ENCODE measurements at regions not wholly inside any gene's neighbourhood (a gene's known extent, or its start where the extent isn't known, plus 50 kb on each side); places are given as distances from the start of the nearest gene placed in this dataset.

DNA sequence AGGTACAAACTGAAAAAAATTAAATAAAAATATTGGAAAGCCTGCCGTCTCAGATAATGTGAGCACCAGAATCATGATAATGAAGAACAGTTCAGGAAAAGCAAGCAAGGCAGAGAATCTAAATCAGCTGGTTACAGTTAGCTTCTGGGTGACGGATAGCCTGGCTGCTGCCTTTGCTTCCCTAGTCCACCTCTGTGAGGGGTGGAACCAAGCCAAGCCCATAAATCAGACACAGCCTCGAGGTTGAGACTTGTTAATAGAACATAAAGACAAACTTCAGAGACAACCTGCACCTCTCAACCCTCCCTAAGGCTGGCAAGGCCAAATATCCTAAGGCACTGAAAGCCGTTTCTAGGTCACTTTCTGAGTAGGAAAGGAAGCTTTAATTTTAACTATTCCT is 334.7 kb upstream of the SLC39A10 start:
- Histone ChIP-seq H3K9me3 (ENCODE audit: low read length) (no peaks in the 10 kb centered on the region), H3K27ac (ENCODE audit: extremely low read length, insufficient read depth, low read length) (no peak overlapping the region), H3K4me2 (ENCODE audit: low read depth, low read length) (no peak overlapping the region), H3K9ac (ENCODE audit: insufficient read depth, low read depth, low read length) (no peak overlapping the region), H2AFZ (ENCODE audit: low read length) (no peak overlapping the region), H4K20me1 (ENCODE audit: insufficient read depth, low read length) (no peaks in the 10 kb centered on the region), H3K36me3 (replicated peaks in 1 of 2; ENCODE audit: control insufficient read depth in 1 of 2, insufficient read depth in 2 of 2, low read length in 2 of 2) (no peaks in the 10 kb centered on the region), H3K27me3 (ENCODE audit: control insufficient read depth in 1 of 2, insufficient read depth in 2 of 2, low read length in 2 of 2) (no peaks in the 10 kb centered on the region; a peak in 1 of 5 replicates), H3K4me1 (ENCODE audit: insufficient read depth, low read length) (no peaks in the 10 kb centered on the region), H3K4me3 (replicated peaks in 1 of 3; ENCODE audit: insufficient read depth in 1 of 3, low read depth in 2 of 3, low read length in 3 of 3) (no peak overlapping the region), H3K79me2 (ENCODE audit: insufficient read depth, low read length) (no peaks in the 10 kb centered on the region)
- in situ Hi-C loops (cut with HindIII; ENCODE audit: extremely low pct_ligation_motif_present, low pct_unique_long_range_greater_than_20kb) (no loop called here), intact Hi-C loops (cut with micrococcal nuclease; ENCODE audit: unreplicated experiment) (no loop called here)
- WGBS (ENCODE audit: low lambda C conversion rate): 4% methylated on average over 4 of the region's 4 CpGs
- FAIRE-seq: no peak
- POLR2A ChIA-PET: no interaction called here
- no peak for ATAC-seq
- DNase-seq (ENCODE audit: low spot score): no peak
- no TSS peak for BruUV-seq (replicated peaks)
- no peak for TF ChIP-seq NR2F6 (IDR thresholded peaks at IDR 0.05)
- no peak for TF ChIP-seq NR2F6 (CRISPR knock-in tag; IDR thresholded peaks at IDR 0.05)
- no peak for TF ChIP-seq ZNF749 (CRISPR knock-in tag; IDR thresholded peaks at IDR 0.05; ENCODE audit: borderline replicate concordance)
- TF ChIP-seq, protein P1, sequence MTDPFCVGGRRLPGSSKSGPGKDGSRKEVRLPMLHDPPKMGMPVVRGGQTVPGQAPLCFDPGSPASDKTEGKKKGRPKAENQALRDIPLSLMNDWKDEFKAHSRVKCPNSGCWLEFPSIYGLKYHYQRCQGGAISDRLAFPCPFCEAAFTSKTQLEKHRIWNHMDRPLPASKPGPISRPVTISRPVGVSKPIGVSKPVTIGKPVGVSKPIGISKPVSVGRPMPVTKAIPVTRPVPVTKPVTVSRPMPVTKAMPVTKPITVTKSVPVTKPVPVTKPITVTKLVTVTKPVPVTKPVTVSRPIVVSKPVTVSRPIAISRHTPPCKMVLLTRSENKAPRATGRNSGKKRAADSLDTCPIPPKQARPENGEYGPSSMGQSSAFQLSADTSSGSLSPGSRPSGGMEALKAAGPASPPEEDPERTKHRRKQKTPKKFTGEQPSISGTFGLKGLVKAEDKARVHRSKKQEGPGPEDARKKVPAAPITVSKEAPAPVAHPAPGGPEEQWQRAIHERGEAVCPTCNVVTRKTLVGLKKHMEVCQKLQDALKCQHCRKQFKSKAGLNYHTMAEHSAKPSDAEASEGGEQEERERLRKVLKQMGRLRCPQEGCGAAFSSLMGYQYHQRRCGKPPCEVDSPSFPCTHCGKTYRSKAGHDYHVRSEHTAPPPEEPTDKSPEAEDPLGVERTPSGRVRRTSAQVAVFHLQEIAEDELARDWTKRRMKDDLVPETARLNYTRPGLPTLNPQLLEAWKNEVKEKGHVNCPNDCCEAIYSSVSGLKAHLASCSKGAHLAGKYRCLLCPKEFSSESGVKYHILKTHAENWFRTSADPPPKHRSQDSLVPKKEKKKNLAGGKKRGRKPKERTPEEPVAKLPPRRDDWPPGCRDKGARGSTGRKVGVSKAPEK (CRISPR knock-in tag; IDR thresholded peaks at IDR 0.05; ENCODE audit: borderline replicate concordance): no peak
- no peak for TF ChIP-seq ZBTB7A (CRISPR knock-in tag; IDR thresholded peaks at IDR 0.05)
- TF ChIP-seq ZMYM2 (CRISPR knock-in tag; IDR thresholded peaks at IDR 0.05): no peak
- no peak for TF ChIP-seq NFKB2 (CRISPR knock-in tag; IDR thresholded peaks at IDR 0.05; ENCODE audit: borderline replicate concordance)
- TF ChIP-seq ZSCAN20 (CRISPR knock-in tag; IDR thresholded peaks at IDR 0.05; ENCODE audit: borderline replicate concordance): no peak
- TF ChIP-seq EED (CRISPR knock-in tag; IDR thresholded peaks at IDR 0.05): no peak
- TF ChIP-seq SIX4 (CRISPR knock-in tag; IDR thresholded peaks at IDR 0.05): no peak
- TF ChIP-seq SIN3B (IDR thresholded peaks at IDR 0.05; ENCODE audit: low read length): no peak
- no peak for TF ChIP-seq ZNF607 (CRISPR knock-in tag; IDR thresholded peaks at IDR 0.05; ENCODE audit: borderline replicate concordance)
- CTCF ChIA-PET (ENCODE audit: low intra/inter-chr PET ratio, low total read pairs): no interaction called here
